ENCODE measurements at regions not wholly inside any gene's neighbourhood (a gene's known extent, or its start where the extent isn't known, plus 50 kb on each side); places are given as distances from the start of the nearest gene placed in this dataset.

- peaks cover 3% of the 10 kb centered on the region for H3K4me1 ChIP-seq
- H3K36me3 ChIP-seq (ENCODE audit: control insufficient read depth, insufficient read depth, low read length), result no peaks in the 10 kb centered on the region
- H3K79me2 ChIP-seq, result no peaks in the 10 kb centered on the region
- peak overlapping the region; percentile 11 for H2AFZ ChIP-seq
- H3K9ac ChIP-seq, result no peak overlapping the region
- TF ChIP-seq CTCF (IDR thresholded peaks at IDR 0.05), result no peak
- no peaks in the 10 kb centered on the region for H3K9me3 ChIP-seq (ENCODE audit: control insufficient read depth, low read length)
- H3K27ac ChIP-seq, result peak overlapping the region; percentile 69
- H3K27me3 ChIP-seq (ENCODE audit: control insufficient read depth, insufficient read depth, low read length), result no peaks in the 10 kb centered on the region
- H3K4me3 ChIP-seq (ENCODE audit: low read depth, low read length), result no peak overlapping the region
- H3K4me2 ChIP-seq (ENCODE audit: low read length), result no peak overlapping the region
Measured at GRCh38 chr4:156710365-156711192, 261.0 kb downstream of the PDGFC start.

- no peaks in the 10 kb centered on the region for H3K27me3 ChIP-seq (ENCODE audit: control insufficient read depth, insufficient read depth, low read length)
- H3K36me3 ChIP-seq (ENCODE audit: control insufficient read depth, insufficient read depth, low read length), result no peaks in the 10 kb centered on the region
- no peaks in the 10 kb centered on the region for H3K9me3 ChIP-seq (ENCODE audit: control insufficient read depth, low read length)
- H3K79me2 ChIP-seq, result no peaks in the 10 kb centered on the region
- no peak overlapping the region for H3K4me2 ChIP-seq (ENCODE audit: low read length)
- no peaks in the 10 kb centered on the region for H3K4me1 ChIP-seq
- H3K27ac ChIP-seq, result no peak overlapping the region
- no peak for TF ChIP-seq CTCF (IDR thresholded peaks at IDR 0.05)
- no peak overlapping the region for H2AFZ ChIP-seq
- H3K4me3 ChIP-seq (ENCODE audit: low read depth, low read length), result no peak overlapping the region
- no peak overlapping the region for H3K9ac ChIP-seq
Measured at GRCh38 chr4:156705311-156705710, 266.3 kb downstream of the PDGFC start.

GRCh38 chr4:156695163-156695562 is 276.4 kb downstream of the PDGFC start:
- H3K4me3 ChIP-seq (ENCODE audit: low read depth, low read length), result no peak overlapping the region
- no peaks in the 10 kb centered on the region for H3K36me3 ChIP-seq (ENCODE audit: control insufficient read depth, insufficient read depth, low read length)
- H3K79me2 ChIP-seq, result no peaks in the 10 kb centered on the region
- H3K9me3 ChIP-seq (ENCODE audit: control insufficient read depth, low read length), result peaks cover 4% of the 10 kb centered on the region
- H3K4me1 ChIP-seq, result peaks cover 13% of the 10 kb centered on the region
- TF ChIP-seq CTCF (IDR thresholded peaks at IDR 0.05), result no peak
- H2AFZ ChIP-seq, result peak overlapping the region; percentile 64
- no peak overlapping the region for H3K9ac ChIP-seq
- H3K27me3 ChIP-seq (ENCODE audit: control insufficient read depth, insufficient read depth, low read length), result no peaks in the 10 kb centered on the region
- no peak overlapping the region for H3K4me2 ChIP-seq (ENCODE audit: low read length)
- H3K27ac ChIP-seq, result peak overlapping the region; percentile 89

- H3K79me2 ChIP-seq, result no peaks in the 10 kb centered on the region
- peaks cover 4% of the 10 kb centered on the region for H3K9me3 ChIP-seq (ENCODE audit: control insufficient read depth, low read length)
- peak overlapping the region; percentile 89 for H3K27ac ChIP-seq
- peak overlapping the region; percentile 47 for H2AFZ ChIP-seq
- no peak overlapping the region for H3K4me3 ChIP-seq (ENCODE audit: low read depth, low read length)
- no peak overlapping the region for H3K4me2 ChIP-seq (ENCODE audit: low read length)
- no peak overlapping the region for H3K9ac ChIP-seq
- no peaks in the 10 kb centered on the region for H3K36me3 ChIP-seq (ENCODE audit: control insufficient read depth, insufficient read depth, low read length)
- H3K27me3 ChIP-seq (ENCODE audit: control insufficient read depth, insufficient read depth, low read length), result no peaks in the 10 kb centered on the region
- TF ChIP-seq CTCF (IDR thresholded peaks at IDR 0.05), result no peak
- peaks cover 13% of the 10 kb centered on the region for H3K4me1 ChIP-seq
Measured at GRCh38 chr4:156694413-156694812, 277.2 kb downstream of the PDGFC start.

GRCh38 chr4:156693557-156693956 is 278.0 kb downstream of the PDGFC start:
- H3K36me3 ChIP-seq (ENCODE audit: control insufficient read depth, insufficient read depth, low read length), result no peaks in the 10 kb centered on the region
- peaks cover 13% of the 10 kb centered on the region for H3K4me1 ChIP-seq
- no peak for TF ChIP-seq CTCF (IDR thresholded peaks at IDR 0.05)
- H3K27ac ChIP-seq, result peak overlapping the region; percentile 89
- H3K27me3 ChIP-seq (ENCODE audit: control insufficient read depth, insufficient read depth, low read length), result no peaks in the 10 kb centered on the region
- no peak overlapping the region for H3K9ac ChIP-seq
- no peaks in the 10 kb centered on the region for H3K9me3 ChIP-seq (ENCODE audit: control insufficient read depth, low read length)
- no peaks in the 10 kb centered on the region for H3K79me2 ChIP-seq
- H3K4me2 ChIP-seq (ENCODE audit: low read length), result no peak overlapping the region
- H3K4me3 ChIP-seq (ENCODE audit: low read depth, low read length), result no peak overlapping the region
- H2AFZ ChIP-seq, result peak overlapping the region; percentile 47

Data from parathyroid adenoma (tissue), 2 donors.